ENCODE measurements at regions not wholly inside any gene's neighbourhood (a gene's known extent, or its start where the extent isn't known, plus 50 kb on each side); places are given as distances from the start of the nearest gene placed in this dataset.

DNA sequence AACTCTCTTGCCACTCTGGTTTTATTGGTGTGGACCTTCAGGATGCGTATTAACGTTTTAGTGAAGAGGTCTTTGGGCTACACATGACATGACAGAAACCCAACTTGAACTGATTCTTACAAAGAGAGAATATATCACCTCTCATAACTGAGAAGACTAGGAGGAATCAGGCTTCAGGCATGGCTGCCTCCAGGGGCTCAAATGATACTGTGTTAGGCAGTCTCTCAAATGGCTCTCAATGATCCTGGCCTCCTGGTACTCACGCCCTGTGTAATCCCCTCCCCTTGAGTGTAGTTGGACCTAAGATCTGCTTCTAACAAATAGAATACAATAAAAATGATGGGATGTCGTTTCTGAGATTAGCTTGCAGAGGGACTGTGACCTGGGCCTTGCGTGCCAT lies 58.5 kb upstream of the SYPL1 start (continued):
- TF ChIP-seq, protein P1, sequence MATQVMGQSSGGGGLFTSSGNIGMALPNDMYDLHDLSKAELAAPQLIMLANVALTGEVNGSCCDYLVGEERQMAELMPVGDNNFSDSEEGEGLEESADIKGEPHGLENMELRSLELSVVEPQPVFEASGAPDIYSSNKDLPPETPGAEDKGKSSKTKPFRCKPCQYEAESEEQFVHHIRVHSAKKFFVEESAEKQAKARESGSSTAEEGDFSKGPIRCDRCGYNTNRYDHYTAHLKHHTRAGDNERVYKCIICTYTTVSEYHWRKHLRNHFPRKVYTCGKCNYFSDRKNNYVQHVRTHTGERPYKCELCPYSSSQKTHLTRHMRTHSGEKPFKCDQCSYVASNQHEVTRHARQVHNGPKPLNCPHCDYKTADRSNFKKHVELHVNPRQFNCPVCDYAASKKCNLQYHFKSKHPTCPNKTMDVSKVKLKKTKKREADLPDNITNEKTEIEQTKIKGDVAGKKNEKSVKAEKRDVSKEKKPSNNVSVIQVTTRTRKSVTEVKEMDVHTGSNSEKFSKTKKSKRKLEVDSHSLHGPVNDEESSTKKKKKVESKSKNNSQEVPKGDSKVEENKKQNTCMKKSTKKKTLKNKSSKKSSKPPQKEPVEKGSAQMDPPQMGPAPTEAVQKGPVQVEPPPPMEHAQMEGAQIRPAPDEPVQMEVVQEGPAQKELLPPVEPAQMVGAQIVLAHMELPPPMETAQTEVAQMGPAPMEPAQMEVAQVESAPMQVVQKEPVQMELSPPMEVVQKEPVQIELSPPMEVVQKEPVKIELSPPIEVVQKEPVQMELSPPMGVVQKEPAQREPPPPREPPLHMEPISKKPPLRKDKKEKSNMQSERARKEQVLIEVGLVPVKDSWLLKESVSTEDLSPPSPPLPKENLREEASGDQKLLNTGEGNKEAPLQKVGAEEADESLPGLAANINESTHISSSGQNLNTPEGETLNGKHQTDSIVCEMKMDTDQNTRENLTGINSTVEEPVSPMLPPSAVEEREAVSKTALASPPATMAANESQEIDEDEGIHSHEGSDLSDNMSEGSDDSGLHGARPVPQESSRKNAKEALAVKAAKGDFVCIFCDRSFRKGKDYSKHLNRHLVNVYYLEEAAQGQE (IDR thresholded peaks at IDR 0.05; ENCODE audit: low read depth), result no peak

DNA sequence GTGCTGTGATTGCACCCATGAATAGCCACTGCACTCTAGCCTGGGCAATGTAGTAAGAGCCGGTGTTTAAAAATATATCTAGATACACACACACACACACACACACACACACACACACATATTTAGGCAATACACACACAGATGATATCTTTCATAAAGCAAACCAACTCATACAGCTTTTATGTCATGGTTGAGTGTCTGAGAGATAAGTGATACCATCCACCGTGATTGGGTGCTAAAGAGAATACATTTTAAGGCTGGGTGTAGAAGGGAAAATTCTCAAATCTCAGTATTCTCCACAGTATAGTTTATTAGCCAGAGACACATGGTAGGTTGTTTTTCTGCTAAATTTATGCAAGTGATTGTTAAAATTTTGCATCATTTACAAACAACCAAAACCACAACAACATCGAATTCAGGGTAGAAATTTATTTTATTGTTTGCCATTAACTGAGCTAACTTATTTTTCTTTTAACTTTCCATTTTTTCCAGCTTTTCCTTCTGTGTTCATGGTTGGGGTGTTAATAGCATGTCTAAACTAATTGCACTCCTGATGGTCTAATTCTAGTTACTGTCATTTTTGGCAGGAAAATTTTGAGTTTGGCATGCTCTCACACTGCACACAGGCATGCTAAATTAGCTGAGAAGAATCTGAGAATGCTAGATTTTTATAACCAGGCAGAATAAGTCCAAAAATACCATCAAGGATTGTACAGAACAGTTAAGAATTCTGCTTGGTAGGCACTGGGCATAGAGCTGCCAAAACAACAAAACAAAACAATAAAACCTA lies 57.9 kb upstream of the SYPL1 start:
- ChIA-PET POLR2A (no interaction called here), CTCF (interaction anchor here (2.0 kb wide), 1 partner anchor 292 kb away, joined by 7 read pairs; no protein-coding TSS in a partner anchor), RAD21 (ENCODE audit: low non-redundant PET in 1 of 2, low total read pairs in 2 of 2, uncharacterized antibody in 2 of 2, unreplicated experiment in 2 of 2) (no interaction called here)
- DNase-seq (ENCODE audit: low read depth, low spot score) (no peak), ATAC-seq (no peak)
- Histone ChIP-seq H3K36me3 (ENCODE audit: control insufficient read depth in 1 of 2, insufficient read depth in 2 of 2, low read length in 2 of 2) (no peaks in the 10 kb centered on the region), H4K20me1 (ENCODE audit: insufficient read depth) (no peaks in the 10 kb centered on the region), H3K4me1 (ENCODE audit: control insufficient read depth in 1 of 2, insufficient read depth in 2 of 2, low read length in 2 of 2) (no peaks in the 10 kb centered on the region), H3K79me2 (ENCODE audit: insufficient read depth, low read length) (no peaks in the 10 kb centered on the region), H2AFZ (ENCODE audit: low read depth, low read length, poor library complexity, severe bottlenecking) (no peak overlapping the region), H3K4me3 (replicated peaks in 1 of 2; ENCODE audit: low read depth in 1 of 2, low read length in 2 of 2) (no peak overlapping the region), H3K9ac (ENCODE audit: low read length) (no peak overlapping the region), H3K9me3 (ENCODE audit: control insufficient read depth in 1 of 2, insufficient read depth in 1 of 2, low read depth in 1 of 2, low read length in 2 of 2) (no peaks in the 10 kb centered on the region), H3K27me3 (ENCODE audit: insufficient read depth, low read length) (no peaks in the 10 kb centered on the region), H3K4me2 (ENCODE audit: low read length) (no peak overlapping the region), H3K9me2 (ENCODE audit: insufficient read depth) (no peaks in the 10 kb centered on the region), H3K27ac (ENCODE audit: low read depth, low read length) (no peak overlapping the region)
- no TSS peak for BruUV-seq (replicated peaks)
- intact Hi-C loops (cut with micrococcal nuclease), result loop anchor here (5.0 kb wide), 1 partner anchor 518 kb away; no protein-coding TSS in a partner anchor
- TF ChIP-seq ZFX (IDR thresholded peaks at IDR 0.05), result no peak
- TF ChIP-seq, protein P2, sequence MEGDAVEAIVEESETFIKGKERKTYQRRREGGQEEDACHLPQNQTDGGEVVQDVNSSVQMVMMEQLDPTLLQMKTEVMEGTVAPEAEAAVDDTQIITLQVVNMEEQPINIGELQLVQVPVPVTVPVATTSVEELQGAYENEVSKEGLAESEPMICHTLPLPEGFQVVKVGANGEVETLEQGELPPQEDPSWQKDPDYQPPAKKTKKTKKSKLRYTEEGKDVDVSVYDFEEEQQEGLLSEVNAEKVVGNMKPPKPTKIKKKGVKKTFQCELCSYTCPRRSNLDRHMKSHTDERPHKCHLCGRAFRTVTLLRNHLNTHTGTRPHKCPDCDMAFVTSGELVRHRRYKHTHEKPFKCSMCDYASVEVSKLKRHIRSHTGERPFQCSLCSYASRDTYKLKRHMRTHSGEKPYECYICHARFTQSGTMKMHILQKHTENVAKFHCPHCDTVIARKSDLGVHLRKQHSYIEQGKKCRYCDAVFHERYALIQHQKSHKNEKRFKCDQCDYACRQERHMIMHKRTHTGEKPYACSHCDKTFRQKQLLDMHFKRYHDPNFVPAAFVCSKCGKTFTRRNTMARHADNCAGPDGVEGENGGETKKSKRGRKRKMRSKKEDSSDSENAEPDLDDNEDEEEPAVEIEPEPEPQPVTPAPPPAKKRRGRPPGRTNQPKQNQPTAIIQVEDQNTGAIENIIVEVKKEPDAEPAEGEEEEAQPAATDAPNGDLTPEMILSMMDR (IDR thresholded peaks at IDR 0.05 in 2 of 3, conservative IDR thresholded peaks at IDR 0.05 in 1 of 3; ENCODE audit: borderline replicate concordance in 1 of 3, insufficient read depth in 1 of 3, low read depth in 2 of 3, low read length in 2 of 3), result no peak
- no peak for TF ChIP-seq CEBPB (IDR thresholded peaks at IDR 0.05; ENCODE audit: low read depth)
- TF ChIP-seq SP1 (IDR thresholded peaks at IDR 0.05; ENCODE audit: low read depth), result no peak
- no peak for TF ChIP-seq EZH2phosphoT487 (IDR thresholded peaks at IDR 0.05; ENCODE audit: borderline replicate concordance)
- no peak for TF ChIP-seq CBX3 (IDR thresholded peaks at IDR 0.05; ENCODE audit: low read depth)
- no peak for TF ChIP-seq EGR1 (IDR thresholded peaks at IDR 0.05; ENCODE audit: low read depth)
- TF ChIP-seq, protein P3, sequence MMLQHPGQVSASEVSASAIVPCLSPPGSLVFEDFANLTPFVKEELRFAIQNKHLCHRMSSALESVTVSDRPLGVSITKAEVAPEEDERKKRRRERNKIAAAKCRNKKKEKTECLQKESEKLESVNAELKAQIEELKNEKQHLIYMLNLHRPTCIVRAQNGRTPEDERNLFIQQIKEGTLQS (IDR thresholded peaks at IDR 0.05), result no peak
- TF ChIP-seq, protein P1 (IDR thresholded peaks at IDR 0.05; ENCODE audit: low read depth), result no peak
- TF ChIP-seq TCF7L2 (IDR thresholded peaks at IDR 0.05; ENCODE audit: borderline replicate concordance, extremely low read depth, insufficient read depth, insufficient read length), result no peak
- no peak for TF ChIP-seq ELF1 (IDR thresholded peaks at IDR 0.05; ENCODE audit: borderline replicate concordance, low read depth)

Measured in HCT116 (cell line).